Activated CD8-positive, alpha-beta memory T cell treated with anti-CD3 and anti-CD28 coated beads, Interleukin-2, amount 50 U/mL, for 4 hours (primary cell): ENCODE measurements at regions not wholly inside any gene's neighbourhood (a gene's known extent, or its start where the extent isn't known, plus 50 kb on each side); places are given as distances from the start of the nearest gene placed in this dataset.
"Not testable (repeated sequence)": the region's sequence is repeated elsewhere in the genome, so short reads cannot be mapped to it uniquely, and the experiment has no call there.

Source experiments
- DNase-seq: peaks from one replicate; pipeline ENCODE4 v3.0.0-alpha.2; 2020

GRCh38 chr12:92987362-92987761 is 58.3 kb upstream of the EEA1 start:
- DNase-seq: no peak

- DNase-seq: no peak
These were observed 58.9 kb upstream of the EEA1 start for GRCh38 chr12:92987846-92988621.

GRCh38 chr12:92988622-92989130 is 59.6 kb upstream of the EEA1 start:
- DNase-seq: no peak

GRCh38 chr12:92989715-92990484 is 60.8 kb upstream of the EEA1 start:
- no peak for DNase-seq

- DNase-seq: no peak
These were observed 62.0 kb upstream of the EEA1 start for GRCh38 chr12:92991134-92991533.

- no peak for DNase-seq
These were observed 62.9 kb upstream of the EEA1 start for GRCh38 chr12:92992041-92992440.

GRCh38 chr12:92993259-92993658 is 64.2 kb upstream of the EEA1 start:
- no peak for DNase-seq

- no peak for DNase-seq
These were observed 66.3 kb upstream of the EEA1 start for GRCh38 chr12:92995258-92995903.

- no peak for DNase-seq
These were observed 70.9 kb upstream of the EEA1 start for GRCh38 chr12:93000026-93000425.

- DNase-seq: no peak
These were observed 72.3 kb upstream of the EEA1 start for GRCh38 chr12:93001407-93001806.

GRCh38 chr12:93002293-93003054 is 73.4 kb upstream of the EEA1 start:
- DNase-seq: no peak

GRCh38 chr12:93003531-93004239 is 74.6 kb upstream of the EEA1 start:
- DNase-seq: no peak

- DNase-seq: no peak
These were observed 76.9 kb upstream of the EEA1 start for GRCh38 chr12:93005928-93006392.

- DNase-seq: no peak
These were observed 77.5 kb upstream of the EEA1 start for GRCh38 chr12:93006471-93007208.

GRCh38 chr12:93007544-93007943 is 78.4 kb upstream of the EEA1 start:
- no peak for DNase-seq

GRCh38 chr12:93008044-93008778 is 79.1 kb upstream of the EEA1 start:
- DNase-seq: no peak

GRCh38 chr12:93008880-93009279 is 79.8 kb upstream of the EEA1 start:
- not testable (repeated sequence) for DNase-seq

GRCh38 chr12:93009533-93009932 is 80.4 kb upstream of the EEA1 start:
- no peak for DNase-seq

GRCh38 chr12:93010461-93010860 is 81.4 kb upstream of the EEA1 start:
- no peak for DNase-seq

- no peak for DNase-seq
These were observed 82.0 kb upstream of the EEA1 start for GRCh38 chr12:93011100-93011499.
